ENCODE measurements at regions not wholly inside any gene's neighbourhood (a gene's known extent, or its start where the extent isn't known, plus 50 kb on each side); places are given as distances from the start of the nearest gene placed in this dataset.

GRCh38 chr14:97295108-97295710, 498.0 kb downstream of the VRK1 start:
- TF ChIP-seq CTCF (IDR thresholded peaks at IDR 0.05): no peak
- TF ChIP-seq POLR2AphosphoS5 (IDR thresholded peaks at IDR 0.05): no peak
- TF ChIP-seq EP300 (IDR thresholded peaks at IDR 0.05): no peak
- no peak for TF ChIP-seq POLR2A (IDR thresholded peaks at IDR 0.05)
